Osteoblast (primary cell): ENCODE measurements at regions not wholly inside any gene's neighbourhood (a gene's known extent, or its start where the extent isn't known, plus 50 kb on each side); places are given as distances from the start of the nearest gene placed in this dataset.

Source experiments
- DNase-seq: peaks from one replicate; pipeline ENCODE4 v3.0.0; 2011; ENCODE audit warnings: low spot score, mixed read lengths; ENCODE audit not compliant: insufficient read length; ENCODE audit errors: missing footprints
- H2AFZ ChIP-seq: 2 replicates; pipeline ENCODE4 v1.6.0; 2011; ENCODE audit warnings: mild to moderate bottlenecking, low read length
- H3K27ac ChIP-seq: 2 replicates; pipeline ENCODE4 v1.5.1; 2011; ENCODE audit warnings: mild to moderate bottlenecking, low read depth, low read length, moderate library complexity
- H3K27me3 ChIP-seq: 2 replicates; pipeline ENCODE4 v1.6.0; 2012; ENCODE audit warnings: mild to moderate bottlenecking, control low read depth, inconsistent platforms, low read length, moderate library complexity; ENCODE audit not compliant: insufficient read depth
- H3K36me3 ChIP-seq: 2 replicates; pipeline ENCODE4 v1.5.1; 2011; ENCODE audit warnings: mild to moderate bottlenecking, low read length, control low read depth, moderate library complexity; ENCODE audit not compliant: insufficient read depth
- H3K4me1 ChIP-seq: 2 replicates; pipeline ENCODE4 v1.5.1; 2011; ENCODE audit warnings: mild to moderate bottlenecking, low read length, control low read depth, moderate library complexity; ENCODE audit not compliant: insufficient read depth
- H3K4me2 ChIP-seq: 2 replicates; pipeline ENCODE4 v1.6.0; 2011; ENCODE audit warnings: mild to moderate bottlenecking, low read length; ENCODE audit not compliant: insufficient read depth
- H3K4me3 ChIP-seq: fragments of 200-600 bp; sonication (generic); 3 replicates; pipeline ENCODE4 v1.5.1; 2012; ENCODE audit warnings: mild to moderate bottlenecking, low read length, inconsistent platforms; ENCODE audit not compliant: insufficient read depth
- H3K79me2 ChIP-seq: 2 replicates; pipeline ENCODE4 v1.6.0; 2012; ENCODE audit warnings: mild to moderate bottlenecking, low read length, control low read depth, inconsistent platforms; ENCODE audit not compliant: insufficient read depth
- H3K9me3 ChIP-seq: 2 replicates; pipeline ENCODE4 v1.5.1; 2011; ENCODE audit warnings: low read depth, low read length, control low read depth
- H4K20me1 ChIP-seq: 2 replicates; pipeline ENCODE4 v1.6.0; 2012; ENCODE audit warnings: mild to moderate bottlenecking, low read length, control low read depth; ENCODE audit not compliant: insufficient read depth
- TF ChIP-seq, protein P1 (sequence below): IDR thresholded peaks from 2 replicates; pipeline ENCODE4 v1.5.1; 2011; ENCODE audit warnings: mild to moderate bottlenecking, low read depth, low read length, moderate library complexity; ENCODE audit errors: extremely low read depth

DNA sequence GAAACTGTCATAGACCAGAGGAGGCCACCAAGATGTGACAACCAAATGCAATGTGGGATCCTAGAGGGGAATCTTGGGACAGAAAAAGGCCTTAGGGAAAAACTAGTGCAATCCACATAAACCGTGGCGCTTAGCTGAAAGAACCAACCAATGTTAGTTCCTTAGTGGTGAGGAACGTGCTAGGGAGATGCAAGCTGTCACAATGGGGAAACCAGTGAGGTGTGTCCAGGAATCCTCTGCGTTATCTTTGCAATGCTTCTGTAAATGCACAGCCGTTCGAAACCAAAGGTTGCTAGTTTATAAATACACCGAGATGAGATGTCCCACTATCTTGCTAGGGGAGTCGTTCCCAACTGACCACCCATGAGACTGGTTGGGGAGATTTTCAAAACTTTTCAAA is 157.0 kb upstream of the ID2 start:
- H3K9me3 ChIP-seq, result no peaks in the 10 kb centered on the region
- TF ChIP-seq, protein P1, sequence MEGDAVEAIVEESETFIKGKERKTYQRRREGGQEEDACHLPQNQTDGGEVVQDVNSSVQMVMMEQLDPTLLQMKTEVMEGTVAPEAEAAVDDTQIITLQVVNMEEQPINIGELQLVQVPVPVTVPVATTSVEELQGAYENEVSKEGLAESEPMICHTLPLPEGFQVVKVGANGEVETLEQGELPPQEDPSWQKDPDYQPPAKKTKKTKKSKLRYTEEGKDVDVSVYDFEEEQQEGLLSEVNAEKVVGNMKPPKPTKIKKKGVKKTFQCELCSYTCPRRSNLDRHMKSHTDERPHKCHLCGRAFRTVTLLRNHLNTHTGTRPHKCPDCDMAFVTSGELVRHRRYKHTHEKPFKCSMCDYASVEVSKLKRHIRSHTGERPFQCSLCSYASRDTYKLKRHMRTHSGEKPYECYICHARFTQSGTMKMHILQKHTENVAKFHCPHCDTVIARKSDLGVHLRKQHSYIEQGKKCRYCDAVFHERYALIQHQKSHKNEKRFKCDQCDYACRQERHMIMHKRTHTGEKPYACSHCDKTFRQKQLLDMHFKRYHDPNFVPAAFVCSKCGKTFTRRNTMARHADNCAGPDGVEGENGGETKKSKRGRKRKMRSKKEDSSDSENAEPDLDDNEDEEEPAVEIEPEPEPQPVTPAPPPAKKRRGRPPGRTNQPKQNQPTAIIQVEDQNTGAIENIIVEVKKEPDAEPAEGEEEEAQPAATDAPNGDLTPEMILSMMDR, result no peak
- H3K4me2 ChIP-seq, result no peak overlapping the region
- H4K20me1 ChIP-seq, result no peaks in the 10 kb centered on the region
- no peak overlapping the region for H3K4me3 ChIP-seq
- no peak for DNase-seq
- peaks cover 14% of the 10 kb centered on the region for H3K27me3 ChIP-seq
- no peak overlapping the region for H2AFZ ChIP-seq
- no peaks in the 10 kb centered on the region for H3K36me3 ChIP-seq
- H3K79me2 ChIP-seq, result no peaks in the 10 kb centered on the region
- H3K27ac ChIP-seq, result no peak overlapping the region
- H3K4me1 ChIP-seq, result peaks cover 5% of the 10 kb centered on the region

DNA sequence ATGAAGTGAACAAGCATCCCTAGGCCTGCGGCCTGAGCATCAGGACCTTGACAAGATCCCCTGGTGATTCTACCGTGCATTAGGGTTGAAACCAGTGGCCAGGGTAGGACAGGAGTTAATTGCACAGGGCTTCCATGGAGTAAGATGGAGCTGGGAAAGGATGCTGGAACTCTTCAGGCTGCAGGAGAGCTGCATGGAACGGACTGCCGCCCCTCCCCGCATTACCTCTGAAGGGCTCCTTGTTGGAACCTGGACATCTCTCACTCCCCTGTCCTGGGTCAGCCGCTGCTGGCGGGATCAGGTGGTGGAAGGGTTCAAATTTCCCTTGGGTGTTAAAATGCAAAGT is 156.6 kb upstream of the ID2 start:
- H4K20me1 ChIP-seq, result no peaks in the 10 kb centered on the region
- H3K36me3 ChIP-seq, result no peaks in the 10 kb centered on the region
- no peak overlapping the region for H2AFZ ChIP-seq
- no peaks in the 10 kb centered on the region for H3K79me2 ChIP-seq
- no peak for DNase-seq
- TF ChIP-seq, protein P1, result no peak
- peaks cover 5% of the 10 kb centered on the region for H3K4me1 ChIP-seq
- no peak overlapping the region for H3K27ac ChIP-seq
- H3K27me3 ChIP-seq, result peaks cover 14% of the 10 kb centered on the region
- no peak overlapping the region for H3K4me3 ChIP-seq
- no peaks in the 10 kb centered on the region for H3K9me3 ChIP-seq
- no peak overlapping the region for H3K4me2 ChIP-seq

GRCh38 chr2:8525582-8526402 is 156.1 kb upstream of the ID2 start:
- peak; percentile 74 for DNase-seq
- peaks cover 14% of the 10 kb centered on the region for H3K27me3 ChIP-seq

GRCh38 chr2:8526403-8526696 is 155.5 kb upstream of the ID2 start:
- H2AFZ ChIP-seq, result no peak overlapping the region
- H3K27ac ChIP-seq, result no peak overlapping the region
- H3K4me2 ChIP-seq, result no peak overlapping the region
- H3K4me3 ChIP-seq, result no peak overlapping the region
- no peaks in the 10 kb centered on the region for H3K79me2 ChIP-seq
- H3K9me3 ChIP-seq, result peaks cover 2% of the 10 kb centered on the region
- DNase-seq, result no peak
- H4K20me1 ChIP-seq, result no peaks in the 10 kb centered on the region
- H3K36me3 ChIP-seq, result no peaks in the 10 kb centered on the region
- H3K4me1 ChIP-seq, result peaks cover 5% of the 10 kb centered on the region
- TF ChIP-seq, protein P1, result no peak
- peaks cover 14% of the 10 kb centered on the region for H3K27me3 ChIP-seq

More at GRCh38 chr2:8525582-8526402, 156.1 kb upstream of the ID2 start:
- peaks cover 5% of the 10 kb centered on the region for H3K4me1 ChIP-seq
- H3K36me3 ChIP-seq, result no peaks in the 10 kb centered on the region
- H3K4me3 ChIP-seq, result no peak overlapping the region
- TF ChIP-seq, protein P1, result peak; percentile 29
- no peaks in the 10 kb centered on the region for H3K79me2 ChIP-seq
- no peaks in the 10 kb centered on the region for H4K20me1 ChIP-seq
- H3K4me2 ChIP-seq, result no peak overlapping the region
- no peaks in the 10 kb centered on the region for H3K9me3 ChIP-seq
- H2AFZ ChIP-seq, result no peak overlapping the region
- H3K27ac ChIP-seq, result no peak overlapping the region
